Keratinocyte (primary cell): ENCODE measurements at regions not wholly inside any gene's neighbourhood (a gene's known extent, or its start where the extent isn't known, plus 50 kb on each side); places are given as distances from the start of the nearest gene placed in this dataset.
"Not testable (repeated sequence)": the region's sequence is repeated elsewhere in the genome, so short reads cannot be mapped to it uniquely, and the experiment has no call there.

ENCODE experiments used
- DNase-seq: peaks from one replicate; pipeline ENCODE4 v3.0.0-alpha.2; 2011; ENCODE audit warnings: low read depth, missing footprints, low spot score
- FAIRE-seq: peaks from 2 replicates; lab custom pipeline; 2011; peaks lifted over from hg19 to GRCh38; lab: Jason Lieb, UNC
- H2AFZ ChIP-seq: 2 replicates; pipeline ENCODE4 v1.6.0; 2012; ENCODE audit warnings: low read length, control low read depth, inconsistent platforms; ENCODE audit not compliant: control insufficient read depth
- H3K27ac ChIP-seq: 2 replicates; pipeline ENCODE4 v1.5.1; 2011; ENCODE audit warnings: low read length; ENCODE audit not compliant: control insufficient read depth, insufficient read depth
- H3K27me3 ChIP-seq: 3 replicates; pipeline ENCODE4 v1.6.0; 2011; ENCODE audit warnings: low read length; ENCODE audit not compliant: control insufficient read depth, insufficient read depth; ENCODE audit errors: extremely low read depth
- H3K36me3 ChIP-seq, 2 experiments: 2 replicates in 1 of 2; 3 replicates in 1 of 2; pipeline ENCODE4 v1.5.1; 2011; ENCODE audit warnings: low read length in 2 of 2, mild to moderate bottlenecking in 1 of 2; ENCODE audit not compliant: control insufficient read depth in 2 of 2, insufficient read depth in 2 of 2; ENCODE audit errors: extremely low read depth in 1 of 2
- H3K4me1 ChIP-seq: 3 replicates; pipeline ENCODE4 v1.5.1; 2011; ENCODE audit warnings: low read length; ENCODE audit not compliant: control insufficient read depth, insufficient read depth; ENCODE audit errors: extremely low read depth
- H3K4me2 ChIP-seq: 3 replicates; pipeline ENCODE4 v1.6.0; 2011; ENCODE audit warnings: low read depth, low read length; ENCODE audit not compliant: control insufficient read depth, insufficient read depth; ENCODE audit errors: extremely low read depth
- H3K4me3 ChIP-seq, 3 experiments: fragments of 200-600 bp in 1 of 3; sonication (generic) in 1 of 3; 2 replicates in 2 of 3; 3 replicates in 1 of 3; pipeline ENCODE4 v1.5.1; 2011 to 2016; ENCODE audit warnings: low read length in 3 of 3, mild to moderate bottlenecking in 3 of 3, control low read depth in 2 of 3, inconsistent platforms in 1 of 3, low read depth in 1 of 3, mixed read lengths in 1 of 3, mixed run types in 1 of 3, moderate library complexity in 1 of 3; ENCODE audit not compliant: control insufficient read depth in 2 of 3, insufficient read depth in 2 of 3; ENCODE audit errors: extremely low read depth in 1 of 3
- H3K79me2 ChIP-seq: 2 replicates; pipeline ENCODE4 v1.6.0; 2012; ENCODE audit warnings: low read length; ENCODE audit not compliant: control insufficient read depth, insufficient read depth
- H3K9ac ChIP-seq: 3 replicates; pipeline ENCODE4 v1.6.0; 2011; ENCODE audit warnings: low read length; ENCODE audit not compliant: control insufficient read depth, insufficient read depth; ENCODE audit errors: extremely low read depth
- H3K9me1 ChIP-seq: 3 replicates; pipeline ENCODE4 v1.6.0; 2011; ENCODE audit warnings: low read length; ENCODE audit not compliant: control insufficient read depth, insufficient read depth; ENCODE audit errors: extremely low read depth
- H3K9me3 ChIP-seq: 2 replicates; pipeline ENCODE4 v1.5.1; 2012; ENCODE audit warnings: low read depth, low read length; ENCODE audit not compliant: control insufficient read depth
- H4K20me1 ChIP-seq: 3 replicates; pipeline ENCODE4 v1.6.0; 2011; ENCODE audit warnings: low read length; ENCODE audit not compliant: control insufficient read depth, insufficient read depth; ENCODE audit errors: extremely low read depth
- CTCF ChIP-seq, 3 experiments: IDR thresholded peaks in 1 of 3; conservative IDR thresholded peaks in 1 of 3; optimal IDR thresholded peaks in 1 of 3; 2 replicates in 2 of 3; 3 replicates in 1 of 3; pipeline versions ENCODE3 to v1.5.1; 2011; ENCODE audit warnings: low read length in 3 of 3, mild to moderate bottlenecking in 3 of 3, moderate library complexity in 2 of 3, control low read depth in 1 of 3, inconsistent platforms in 1 of 3; ENCODE audit not compliant: insufficient read depth in 2 of 3; ENCODE audit errors: extremely low read depth in 1 of 3
- EZH2 ChIP-seq: IDR thresholded peaks from one replicate; pipeline ENCODE4 v1.6.1; 2012; ENCODE audit warnings: inconsistent platforms, mild to moderate bottlenecking, low read length, moderate library complexity
- dilution Hi-C: fragments of 300-500 bp; cut with MboI; formaldehyde crosslinking; loops from one replicate; pipeline ENCODE4 v1.7.0; 2020; ENCODE audit warnings: low sequenced_read_pairs; ENCODE audit not compliant: extremely low pct_ligation_motif_present

- H3K27me3 ChIP-seq = no peaks in the 10 kb centered on the region
- no peak overlapping the region for H3K4me3 ChIP-seq
- FAIRE-seq = no peak
- H3K79me2 ChIP-seq = no peaks in the 10 kb centered on the region
- H2AFZ ChIP-seq = no peak overlapping the region
- no peak overlapping the region for H3K27ac ChIP-seq
- TF ChIP-seq CTCF (optimal IDR thresholded peaks at IDR 0.05 in 1 of 3, IDR thresholded peaks at IDR 0.05 in 1 of 3, conservative IDR thresholded peaks at IDR 0.05 in 1 of 3; ENCODE audit: extremely low read depth in 1 of 3, insufficient read depth in 2 of 3, low read length in 3 of 3) (no peak), EZH2 (no peak)
- H3K4me1 ChIP-seq = peaks cover 30% of the 10 kb centered on the region
- no peaks in the 10 kb centered on the region for H3K9me1 ChIP-seq
- no peak overlapping the region for H3K9ac ChIP-seq
- H3K4me2 ChIP-seq = no peak overlapping the region
- no peaks in the 10 kb centered on the region for H3K9me3 ChIP-seq
- dilution Hi-C loops = no loop called here
- H4K20me1 ChIP-seq = no peaks in the 10 kb centered on the region
- DNase-seq = no peak
- no peaks in the 10 kb centered on the region for H3K36me3 ChIP-seq
Observed at GRCh38 chr5:82422001-82422740, 144.0 kb upstream of the RPS23 start.

GRCh38 chr5:82421119-82421518 is 143.0 kb upstream of the RPS23 start:
- DNase-seq (peak; percentile 73), FAIRE-seq (peak; percentile 94)
- no peaks in the 10 kb centered on the region for H3K79me2 ChIP-seq
- H3K36me3 ChIP-seq = no peaks in the 10 kb centered on the region
- H3K4me1 ChIP-seq = peaks cover 30% of the 10 kb centered on the region
- peak overlapping the region; percentile 49 for H3K4me2 ChIP-seq
- dilution Hi-C loops = no loop called here
- H4K20me1 ChIP-seq = no peaks in the 10 kb centered on the region
- H3K27me3 ChIP-seq = no peaks in the 10 kb centered on the region
- TF ChIP-seq CTCF (optimal IDR thresholded peaks at IDR 0.05 in 1 of 3, IDR thresholded peaks at IDR 0.05 in 1 of 3, conservative IDR thresholded peaks at IDR 0.05 in 1 of 3; ENCODE audit: extremely low read depth in 1 of 3, insufficient read depth in 2 of 3, low read length in 3 of 3) (peak; percentile 41 to 60 (median 47)), EZH2 (no peak)
- H3K9ac ChIP-seq = no peak overlapping the region
- no peaks in the 10 kb centered on the region for H3K9me3 ChIP-seq
- H3K9me1 ChIP-seq = no peaks in the 10 kb centered on the region
- no peak overlapping the region for H3K4me3 ChIP-seq
- peak overlapping the region; percentile 21 for H2AFZ ChIP-seq
- peak overlapping the region; percentile 54 for H3K27ac ChIP-seq

GRCh38 chr5:82420524-82420923 is 142.4 kb upstream of the RPS23 start:
- H3K4me3 ChIP-seq, DNase-seq, H3K9ac ChIP-seq, FAIRE-seq, H3K79me2 ChIP-seq, dilution Hi-C loops, H3K36me3 ChIP-seq, H2AFZ ChIP-seq, H3K9me3 ChIP-seq, H3K27me3 ChIP-seq, H3K9me1 ChIP-seq, H3K4me2 ChIP-seq, H4K20me1 ChIP-seq: not testable (repeated sequence)
- Histone ChIP-seq H3K27ac (peak overlapping the region; percentile 54), H3K4me1 (peaks cover 30% of the 10 kb centered on the region)
